LNCAP (cell line): ENCODE measurements at regions not wholly inside any gene's neighbourhood (a gene's known extent, or its start where the extent isn't known, plus 50 kb on each side); places are given as distances from the start of the nearest gene placed in this dataset.

Source experiments
- TF ChIP-seq, protein P1 (sequence below): fragments of 450-650 bp; IDR thresholded peaks from 2 replicates; pipeline ENCODE4 v1.5.1; 2017; ENCODE audit warnings: mild to moderate bottlenecking

- TF ChIP-seq, protein P1, sequence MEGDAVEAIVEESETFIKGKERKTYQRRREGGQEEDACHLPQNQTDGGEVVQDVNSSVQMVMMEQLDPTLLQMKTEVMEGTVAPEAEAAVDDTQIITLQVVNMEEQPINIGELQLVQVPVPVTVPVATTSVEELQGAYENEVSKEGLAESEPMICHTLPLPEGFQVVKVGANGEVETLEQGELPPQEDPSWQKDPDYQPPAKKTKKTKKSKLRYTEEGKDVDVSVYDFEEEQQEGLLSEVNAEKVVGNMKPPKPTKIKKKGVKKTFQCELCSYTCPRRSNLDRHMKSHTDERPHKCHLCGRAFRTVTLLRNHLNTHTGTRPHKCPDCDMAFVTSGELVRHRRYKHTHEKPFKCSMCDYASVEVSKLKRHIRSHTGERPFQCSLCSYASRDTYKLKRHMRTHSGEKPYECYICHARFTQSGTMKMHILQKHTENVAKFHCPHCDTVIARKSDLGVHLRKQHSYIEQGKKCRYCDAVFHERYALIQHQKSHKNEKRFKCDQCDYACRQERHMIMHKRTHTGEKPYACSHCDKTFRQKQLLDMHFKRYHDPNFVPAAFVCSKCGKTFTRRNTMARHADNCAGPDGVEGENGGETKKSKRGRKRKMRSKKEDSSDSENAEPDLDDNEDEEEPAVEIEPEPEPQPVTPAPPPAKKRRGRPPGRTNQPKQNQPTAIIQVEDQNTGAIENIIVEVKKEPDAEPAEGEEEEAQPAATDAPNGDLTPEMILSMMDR, result peak; percentile 10; the same call in 1 of the 2 replicates
Measured at GRCh38 chr2:176553685-176554100, 284.5 kb downstream of the MTX2 start.

DNA sequence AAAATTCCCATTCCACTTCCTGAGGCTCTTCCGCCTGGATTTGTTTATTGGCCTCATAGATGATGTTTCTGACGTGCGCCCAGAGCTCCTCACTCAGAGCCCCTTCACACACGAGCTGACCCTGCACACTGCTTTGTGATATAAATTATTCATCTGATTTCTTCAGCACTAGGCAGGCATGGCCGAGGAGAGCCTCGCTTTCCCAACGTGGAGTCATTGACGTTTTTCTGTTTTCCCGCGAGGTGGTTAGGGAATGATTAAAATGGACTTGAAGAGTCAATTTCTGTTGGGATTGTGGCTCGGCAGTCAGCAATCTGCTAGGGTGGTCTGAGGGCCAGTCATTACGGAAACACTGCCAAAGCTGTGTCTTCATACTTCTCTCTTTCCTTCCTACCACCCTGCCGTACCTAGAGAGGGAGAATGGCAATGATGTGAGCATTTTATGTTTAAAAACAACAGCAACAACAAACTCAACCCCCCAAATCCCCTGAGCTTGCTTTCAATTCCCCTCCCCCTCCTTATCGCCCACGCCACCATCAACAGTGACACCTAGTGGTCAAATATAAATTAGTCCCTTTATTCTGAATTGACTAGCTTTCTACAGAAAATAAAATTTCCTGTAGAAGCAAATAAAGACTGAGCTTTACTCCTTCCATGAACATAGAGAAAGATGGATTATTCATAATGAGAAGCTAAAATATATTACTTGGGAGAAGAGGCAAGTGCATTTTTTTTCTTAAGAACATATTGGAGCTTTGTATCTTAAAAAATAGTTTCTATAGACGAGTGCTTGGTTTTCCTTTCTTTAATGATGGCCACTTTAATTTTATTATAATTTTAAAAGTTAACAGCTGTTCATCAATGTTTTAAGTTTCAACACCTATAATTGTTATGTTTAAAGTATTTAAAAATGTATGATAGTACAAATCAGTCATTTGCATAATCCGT lies 285.1 kb downstream of the MTX2 start:
- TF ChIP-seq, protein P1, result peak; percentile 64; the same call in 1 of the 2 replicates

DNA sequence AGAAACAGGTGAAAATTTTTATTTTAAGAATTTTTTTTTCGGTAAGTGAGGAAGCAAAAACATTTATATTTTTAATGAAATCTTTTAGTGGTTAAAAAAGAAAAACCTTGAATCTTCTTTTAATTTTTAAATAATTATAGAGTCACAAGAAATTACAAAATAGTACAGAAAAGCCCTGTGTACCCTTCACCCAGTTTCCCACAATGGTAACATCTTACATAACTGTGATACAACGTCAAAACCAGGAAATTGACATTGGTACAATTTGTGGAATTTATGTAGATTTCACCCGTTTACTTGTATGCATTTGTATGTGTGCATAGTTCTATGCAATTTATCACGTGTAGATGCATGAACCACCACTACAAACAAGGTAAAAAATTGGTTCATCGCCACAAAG lies 285.9 kb downstream of the MTX2 start:
- TF ChIP-seq, protein P1, result no peak

DNA sequence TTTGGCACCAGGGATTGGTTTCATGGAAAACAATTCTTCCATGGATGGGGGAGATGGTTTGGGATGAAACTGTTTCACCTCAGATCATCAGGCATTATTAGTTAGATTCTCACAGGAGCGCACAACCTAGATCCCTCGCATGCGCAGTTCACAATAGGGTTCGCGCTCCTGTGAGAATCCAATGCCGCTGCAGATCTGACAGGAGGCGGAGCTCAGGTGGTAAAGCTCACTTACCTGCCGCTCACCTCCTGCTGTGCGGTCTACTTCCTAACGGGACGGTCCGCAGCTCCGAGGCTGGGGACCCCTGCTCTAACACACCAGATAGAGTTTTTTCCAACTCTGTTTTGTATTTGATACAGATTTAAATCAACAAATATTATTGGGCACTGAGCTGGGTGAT lies 286.5 kb downstream of the MTX2 start:
- TF ChIP-seq, protein P1, result no peak

DNA sequence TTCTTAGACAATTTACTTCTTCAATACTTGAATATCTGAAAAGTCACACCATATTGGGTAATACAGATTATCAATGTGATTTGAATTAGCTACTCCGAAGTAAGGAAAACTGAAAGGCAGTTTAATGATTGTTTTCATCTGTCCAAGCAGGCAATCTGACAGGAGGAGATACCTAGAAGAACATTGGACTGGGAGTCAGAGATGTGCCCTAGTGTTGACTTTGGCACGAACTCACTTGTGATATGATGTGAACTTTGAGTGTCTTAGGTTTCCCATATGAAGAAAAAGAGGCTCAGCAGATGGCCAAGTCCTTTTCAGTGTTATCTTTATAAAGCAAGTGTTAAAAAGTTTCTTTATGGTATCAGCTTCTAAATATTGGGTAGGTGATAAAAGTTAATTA lies 287.1 kb downstream of the MTX2 start:
- TF ChIP-seq, protein P1, result no peak

DNA sequence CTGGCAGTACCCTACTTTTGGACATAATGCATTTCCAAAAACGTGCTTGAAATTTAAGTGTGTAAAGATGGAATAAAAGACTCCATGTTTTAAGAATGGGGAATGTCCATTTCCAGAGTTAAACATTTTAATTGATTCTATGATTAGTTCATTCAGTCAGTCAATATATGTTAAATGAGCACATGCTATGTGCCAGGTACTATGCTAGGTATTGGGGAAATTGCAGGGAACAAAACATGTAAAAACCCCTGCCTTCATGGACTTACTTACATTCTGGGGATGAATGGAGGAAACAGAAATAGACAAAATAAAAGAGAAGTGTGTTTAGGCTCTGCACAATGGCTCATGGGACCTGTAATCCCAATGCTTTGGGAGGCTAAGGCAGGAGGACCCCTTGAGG lies 288.6 kb downstream of the MTX2 start:
- TF ChIP-seq, protein P1, result no peak

- TF ChIP-seq, protein P1, result no peak
Measured at GRCh38 chr2:176558574-176559140, 289.4 kb downstream of the MTX2 start.
